OCI-LY7 (cell line): ENCODE measurements at regions not wholly inside any gene's neighbourhood (a gene's known extent, or its start where the extent isn't known, plus 50 kb on each side); places are given as distances from the start of the nearest gene placed in this dataset.

Source experiments
- BruUV-seq: library from RNA; stranded (reverse); fragments of 400-500 nt; replicated peaks from 2 replicates; lab custom pipeline; 2021; lab: Mats Ljungman, UMichigan
- CTCF ChIA-PET: fragments of 300-600 bp; sonication (Branson Sonifier 250); formaldehyde crosslinking; loops from one replicate; lab custom pipeline; 2022; ENCODE audit warnings: antibody characterized with exemption; ENCODE audit not compliant: unreplicated experiment; lab: Charles Lee
- POLR2A ChIA-PET: fragments of 300-600 bp; sonication (Branson Sonifier 250); formaldehyde crosslinking; loops from one replicate; lab custom pipeline; 2022; ENCODE audit warnings: antibody characterized with exemption; lab: Charles Lee
- DNase-seq: peaks from one replicate; pipeline ENCODE4 v3.0.0-alpha.2; 2015; ENCODE audit warnings: low spot score
- H2AFZ ChIP-seq: fragments of 200-600 bp; sonication (generic), shearing (Covaris generic); 2 replicates; pipeline ENCODE4 v1.6.1; 2014; ENCODE audit warnings: mild to moderate bottlenecking, antibody characterized with exemption, low read length, moderate library complexity
- H3K27ac ChIP-seq: fragments of 200-600 bp; sonication (generic); 2 replicates; pipeline ENCODE4 v1.5.1; 2014; ENCODE audit warnings: mixed run types, low read depth, mild to moderate bottlenecking, moderate library complexity, low read length, inconsistent platforms; ENCODE audit not compliant: poor library complexity, severe bottlenecking
- H3K36me3 ChIP-seq: fragments of 200-600 bp; sonication (generic); 2 replicates; pipeline ENCODE4 v1.6.1; 2014; ENCODE audit warnings: mild to moderate bottlenecking, antibody characterized with exemption, low read length, moderate library complexity, mixed read lengths; ENCODE audit not compliant: insufficient read depth
- H3K4me1 ChIP-seq: fragments of 200-600 bp; sonication (generic); 2 replicates; pipeline ENCODE4 v1.5.1; 2014; ENCODE audit warnings: mild to moderate bottlenecking, low read length; ENCODE audit not compliant: insufficient read depth, poor library complexity, severe bottlenecking
- H3K4me2 ChIP-seq: fragments of 200-600 bp; sonication (generic); 2 replicates; pipeline ENCODE4 v1.6.1; 2014; ENCODE audit warnings: mild to moderate bottlenecking, low read length
- H3K4me3 ChIP-seq: fragments of 200-600 bp; sonication (generic); 2 replicates; pipeline ENCODE4 v1.5.1; 2014; ENCODE audit warnings: mild to moderate bottlenecking, low read depth, low read length; ENCODE audit not compliant: poor library complexity, severe bottlenecking
- H3K79me2 ChIP-seq: fragments of 200-600 bp; sonication (generic); 2 replicates; pipeline ENCODE4 v1.6.1; 2016; ENCODE audit warnings: low read depth, mild to moderate bottlenecking, low read length, moderate library complexity, mixed read lengths; ENCODE audit not compliant: insufficient read depth
- H3K9me2 ChIP-seq: fragments of 200-600 bp; sonication (generic); 2 replicates; pipeline ENCODE4 v1.6.1; 2016; ENCODE audit warnings: mild to moderate bottlenecking, low read length, mixed read lengths; ENCODE audit not compliant: insufficient read depth
- H3K9me3 ChIP-seq: fragments of 200-600 bp; sonication (generic); 2 replicates; pipeline ENCODE4 v1.6.1; 2014; ENCODE audit warnings: mild to moderate bottlenecking, mixed run types, low read length, mixed read lengths
- H4K20me1 ChIP-seq: fragments of 200-600 bp; sonication (generic); 2 replicates; pipeline ENCODE4 v1.6.1; 2014; ENCODE audit warnings: mild to moderate bottlenecking, antibody characterized with exemption, low read length, moderate library complexity, mixed read lengths; ENCODE audit not compliant: insufficient read depth
- EZH2phosphoT487 ChIP-seq: fragments of 200-600 bp; sonication (generic); IDR thresholded peaks from 2 replicates; pipeline ENCODE4 v1.6.1; 2018; ENCODE audit warnings: low read depth, borderline replicate concordance, mild to moderate bottlenecking, mixed run types, antibody characterized with exemption, low read length, moderate library complexity, mixed read lengths
- intact Hi-C: fragments of 100-400 bp; cut with micrococcal nuclease; formaldehyde crosslinking; loops from one replicate; pipeline ENCODE4 v1.10.0; 2022; ENCODE audit not compliant: unreplicated experiment
- TF ChIP-seq, protein P1 (sequence below): fragments of 200-600 bp; sonication (generic); conservative IDR thresholded peaks from 2 replicates; pipeline ENCODE4 v1.5.1; 2014; ENCODE audit warnings: mild to moderate bottlenecking, antibody characterized with exemption, low read length, moderate library complexity, mixed read lengths

GRCh38 chr3:193825617-193826016 lies 232.6 kb downstream of the OPA1 start:
- BruUV-seq: no TSS peak
- Histone ChIP-seq H3K9me3 (no peaks in the 10 kb centered on the region), H3K4me3 (no peak overlapping the region), H3K27ac (no peak overlapping the region), H3K36me3 (no peaks in the 10 kb centered on the region), H4K20me1 (no peaks in the 10 kb centered on the region), H3K4me2 (no peak overlapping the region), H2AFZ (no peak overlapping the region), H3K9me2 (no peaks in the 10 kb centered on the region), H3K79me2 (no peaks in the 10 kb centered on the region), H3K4me1 (no peaks in the 10 kb centered on the region)
- DNase-seq: no peak
- TF ChIP-seq EZH2phosphoT487: no peak
- TF ChIP-seq, protein P1, sequence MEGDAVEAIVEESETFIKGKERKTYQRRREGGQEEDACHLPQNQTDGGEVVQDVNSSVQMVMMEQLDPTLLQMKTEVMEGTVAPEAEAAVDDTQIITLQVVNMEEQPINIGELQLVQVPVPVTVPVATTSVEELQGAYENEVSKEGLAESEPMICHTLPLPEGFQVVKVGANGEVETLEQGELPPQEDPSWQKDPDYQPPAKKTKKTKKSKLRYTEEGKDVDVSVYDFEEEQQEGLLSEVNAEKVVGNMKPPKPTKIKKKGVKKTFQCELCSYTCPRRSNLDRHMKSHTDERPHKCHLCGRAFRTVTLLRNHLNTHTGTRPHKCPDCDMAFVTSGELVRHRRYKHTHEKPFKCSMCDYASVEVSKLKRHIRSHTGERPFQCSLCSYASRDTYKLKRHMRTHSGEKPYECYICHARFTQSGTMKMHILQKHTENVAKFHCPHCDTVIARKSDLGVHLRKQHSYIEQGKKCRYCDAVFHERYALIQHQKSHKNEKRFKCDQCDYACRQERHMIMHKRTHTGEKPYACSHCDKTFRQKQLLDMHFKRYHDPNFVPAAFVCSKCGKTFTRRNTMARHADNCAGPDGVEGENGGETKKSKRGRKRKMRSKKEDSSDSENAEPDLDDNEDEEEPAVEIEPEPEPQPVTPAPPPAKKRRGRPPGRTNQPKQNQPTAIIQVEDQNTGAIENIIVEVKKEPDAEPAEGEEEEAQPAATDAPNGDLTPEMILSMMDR: no peak
- intact Hi-C loops: no loop called here
- ChIA-PET CTCF (no interaction called here), POLR2A (interaction anchor here (0.7 to 1.2 kb wide), 2 partner anchors 9 to 338 kb away, joined by 3 read pairs; no protein-coding TSS in a partner anchor)

GRCh38 chr3:193826159-193826795 lies 233.3 kb downstream of the OPA1 start:
- H3K4me1 ChIP-seq: no peaks in the 10 kb centered on the region
- no peaks in the 10 kb centered on the region for H3K36me3 ChIP-seq
- no peaks in the 10 kb centered on the region for H4K20me1 ChIP-seq
- no peaks in the 10 kb centered on the region for H3K9me3 ChIP-seq
- intact Hi-C loops: no loop called here
- no peak for TF ChIP-seq EZH2phosphoT487
- TF ChIP-seq, protein P1: no peak
- H3K9me2 ChIP-seq: no peaks in the 10 kb centered on the region
- no peak overlapping the region for H3K4me3 ChIP-seq
- no peak overlapping the region for H3K27ac ChIP-seq
- H2AFZ ChIP-seq: no peak overlapping the region
- no peak for DNase-seq
- no peak overlapping the region for H3K4me2 ChIP-seq
- CTCF ChIA-PET: no interaction called here
- BruUV-seq: no TSS peak
- no peaks in the 10 kb centered on the region for H3K79me2 ChIP-seq
- POLR2A ChIA-PET: interaction anchor here (1.2 kb wide), 1 partner anchor 10 kb away, joined by 3 read pairs; no protein-coding TSS in a partner anchor

DNA sequence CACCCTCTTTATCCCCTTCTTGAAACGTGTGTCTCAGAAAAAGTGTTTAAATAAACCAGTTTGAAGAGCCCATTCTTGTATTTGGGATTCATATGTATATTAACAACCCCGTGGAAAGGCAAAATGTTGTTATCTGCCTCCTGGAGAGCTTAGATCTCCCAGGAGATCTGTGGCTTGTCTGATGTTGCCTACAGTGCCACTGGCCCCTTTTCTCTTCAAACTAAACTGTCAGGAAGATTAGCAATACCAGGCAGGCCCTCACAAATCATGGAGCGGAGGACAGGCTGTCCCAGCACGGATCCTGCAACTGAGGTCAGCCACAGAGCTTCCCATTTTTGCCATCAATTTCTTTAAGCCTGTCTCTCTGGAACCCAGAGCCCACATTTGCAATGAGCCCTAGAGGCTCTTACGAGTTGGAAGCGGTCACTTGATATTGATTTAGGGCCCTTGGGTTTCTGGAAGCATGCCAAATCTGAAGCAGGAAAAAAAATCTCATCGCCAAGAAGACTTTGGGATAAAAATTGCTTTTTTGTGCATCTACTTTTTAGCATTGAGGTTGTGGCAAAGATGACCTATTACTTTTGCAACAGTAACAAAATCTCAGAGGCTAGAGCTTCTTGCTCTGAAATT lies 234.1 kb downstream of the OPA1 start:
- no peak overlapping the region for H3K4me3 ChIP-seq
- H3K36me3 ChIP-seq: no peaks in the 10 kb centered on the region
- H3K27ac ChIP-seq: no peak overlapping the region
- H3K9me3 ChIP-seq: no peaks in the 10 kb centered on the region
- H3K9me2 ChIP-seq: no peaks in the 10 kb centered on the region
- H2AFZ ChIP-seq: no peak overlapping the region
- BruUV-seq: no TSS peak
- TF ChIP-seq, protein P1: no peak
- TF ChIP-seq EZH2phosphoT487: no peak
- H3K4me1 ChIP-seq: peaks cover 4% of the 10 kb centered on the region
- no peaks in the 10 kb centered on the region for H4K20me1 ChIP-seq
- CTCF ChIA-PET: no interaction called here
- intact Hi-C loops: no loop called here
- no peaks in the 10 kb centered on the region for H3K79me2 ChIP-seq
- no peak overlapping the region for H3K4me2 ChIP-seq
- POLR2A ChIA-PET: interaction anchor here (0.5 to 1.2 kb wide), 2 partner anchors 26 to 280 kb away, joined by 3 to 4 read pairs; no protein-coding TSS in a partner anchor
- DNase-seq: no peak
